ENCODE measurements at regions not wholly inside any gene's neighbourhood (a gene's known extent, or its start where the extent isn't known, plus 50 kb on each side); places are given as distances from the start of the nearest gene placed in this dataset.

DNA sequence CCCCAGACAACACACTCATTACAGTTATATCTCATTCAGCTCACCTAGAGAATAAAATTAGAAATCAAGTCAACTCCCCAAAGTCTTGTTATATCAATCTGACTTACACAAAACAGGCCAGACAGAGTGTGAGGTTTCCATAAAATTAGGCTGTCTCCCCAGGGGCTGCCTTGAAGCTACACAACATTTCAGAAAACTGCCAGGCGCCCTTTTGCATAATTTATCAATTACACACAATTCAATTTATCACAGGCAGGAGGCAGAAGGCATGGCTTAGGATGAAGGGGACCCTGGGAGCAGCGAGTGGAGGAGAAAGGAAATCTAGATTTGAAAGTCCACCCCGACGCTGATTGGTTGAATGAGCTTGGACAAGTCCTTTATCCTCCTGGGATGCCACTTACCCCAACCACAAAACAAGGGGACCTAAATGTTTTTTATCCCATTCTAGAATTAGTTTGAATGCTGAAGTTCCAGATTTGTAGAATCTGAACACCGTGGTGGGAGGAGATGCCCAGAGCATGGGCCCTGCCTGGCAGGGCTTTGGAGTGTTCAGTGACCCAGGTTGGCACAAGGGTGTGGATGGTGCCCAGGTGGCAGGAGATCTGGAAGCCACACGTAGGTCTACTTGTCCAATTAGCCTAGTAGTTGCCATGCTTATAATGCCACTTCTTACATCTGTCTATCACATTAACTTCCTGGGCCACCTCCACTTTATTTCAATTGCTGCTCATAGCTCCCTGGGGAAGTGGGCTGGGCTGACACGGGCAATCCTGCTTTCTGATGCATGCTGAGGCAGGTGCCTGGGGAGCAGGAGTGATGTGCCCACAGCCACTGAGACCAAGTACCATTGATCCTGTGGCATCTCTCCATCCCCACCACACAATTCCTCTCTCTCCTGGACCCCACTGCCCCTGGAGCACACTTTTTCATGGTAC, 119.8 kb upstream of the TLE3 start:
- no peaks in the 10 kb centered on the region for H3K4me1 Mint-ChIP-seq (ENCODE audit: low read depth)
- H3K27ac Mint-ChIP-seq = no peak overlapping the region
- H3K27me3 Mint-ChIP-seq (ENCODE audit: low read depth) = peaks cover 26% of the 10 kb centered on the region
- H3K36me3 Mint-ChIP-seq (ENCODE audit: low read depth) = no peaks in the 10 kb centered on the region
- no peak overlapping the region for H3K4me3 Mint-ChIP-seq
- H3K9me3 Mint-ChIP-seq = no peaks in the 10 kb centered on the region

DNA sequence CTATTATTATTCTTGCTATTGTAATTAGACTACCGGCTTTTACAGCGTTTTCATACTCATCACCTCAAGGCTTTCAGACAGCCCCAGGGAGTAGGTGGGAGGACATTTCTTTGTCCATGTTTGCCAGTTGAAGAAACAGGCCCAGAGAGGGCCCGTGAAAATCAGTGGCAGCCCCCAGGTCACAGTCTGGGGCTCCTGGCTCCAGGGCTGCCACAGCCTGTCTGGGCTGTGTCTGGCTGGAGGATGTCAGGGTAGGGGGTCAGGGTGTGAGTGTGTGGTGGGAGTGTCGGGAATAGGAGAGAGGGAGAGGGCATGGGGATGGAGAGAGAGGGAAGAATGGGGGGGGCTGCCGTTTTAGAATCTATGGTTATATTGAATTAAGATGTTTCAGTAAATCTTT, 118.2 kb upstream of the TLE3 start:
- peaks cover 29% of the 10 kb centered on the region for H3K27me3 Mint-ChIP-seq (ENCODE audit: low read depth)
- no peaks in the 10 kb centered on the region for H3K36me3 Mint-ChIP-seq (ENCODE audit: low read depth)
- no peaks in the 10 kb centered on the region for H3K4me1 Mint-ChIP-seq (ENCODE audit: low read depth)
- no peak overlapping the region for H3K27ac Mint-ChIP-seq
- H3K9me3 Mint-ChIP-seq = no peaks in the 10 kb centered on the region
- H3K4me3 Mint-ChIP-seq = no peak overlapping the region

- no peaks in the 10 kb centered on the region for H3K36me3 Mint-ChIP-seq (ENCODE audit: low read depth)
Observed at GRCh38 chr15:70214941-70215635, 117.4 kb upstream of the TLE3 start.

GRCh38 chr15:70214276-70214675, 116.6 kb upstream of the TLE3 start:
- H3K4me1 Mint-ChIP-seq (ENCODE audit: low read depth) = no peaks in the 10 kb centered on the region
- no peaks in the 10 kb centered on the region for H3K36me3 Mint-ChIP-seq (ENCODE audit: low read depth)
- peaks cover 37% of the 10 kb centered on the region for H3K27me3 Mint-ChIP-seq (ENCODE audit: low read depth)
- no peak overlapping the region for H3K27ac Mint-ChIP-seq
- H3K9me3 Mint-ChIP-seq = no peaks in the 10 kb centered on the region
- no peak overlapping the region for H3K4me3 Mint-ChIP-seq

More at GRCh38 chr15:70214941-70215635, 117.4 kb upstream of the TLE3 start:
- no peaks in the 10 kb centered on the region for H3K9me3 Mint-ChIP-seq
- no peaks in the 10 kb centered on the region for H3K4me1 Mint-ChIP-seq (ENCODE audit: low read depth)
- H3K4me3 Mint-ChIP-seq = no peak overlapping the region
- H3K27me3 Mint-ChIP-seq (ENCODE audit: low read depth) = peaks cover 30% of the 10 kb centered on the region
- no peak overlapping the region for H3K27ac Mint-ChIP-seq

DNA sequence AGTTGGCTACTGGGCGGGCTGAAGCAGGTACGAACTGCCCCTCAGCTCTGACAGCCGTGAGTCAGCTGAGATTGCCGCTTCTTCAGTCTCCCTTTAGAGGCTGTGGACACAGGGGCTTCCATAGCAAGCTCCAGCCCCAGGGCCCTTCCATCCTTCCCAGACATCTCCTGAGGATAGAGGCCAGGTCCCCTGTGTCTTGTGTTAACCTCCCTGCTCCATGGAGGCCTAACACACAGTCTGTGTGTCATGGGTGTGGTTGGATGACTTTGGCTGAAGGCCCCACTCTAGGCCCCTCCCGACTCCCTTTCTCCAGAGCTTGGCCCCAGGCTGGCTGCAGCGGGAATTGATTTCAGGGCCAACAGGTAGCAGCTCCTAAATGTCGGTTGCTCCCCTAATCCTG, 116.1 kb upstream of the TLE3 start:
- Mint-ChIP-seq H3K9me3 (no peaks in the 10 kb centered on the region), H3K27ac (no peak overlapping the region), H3K4me3 (no peak overlapping the region), H3K36me3 (ENCODE audit: low read depth) (no peaks in the 10 kb centered on the region), H3K27me3 (ENCODE audit: low read depth) (peaks cover 35% of the 10 kb centered on the region), H3K4me1 (ENCODE audit: low read depth) (no peaks in the 10 kb centered on the region)

DNA sequence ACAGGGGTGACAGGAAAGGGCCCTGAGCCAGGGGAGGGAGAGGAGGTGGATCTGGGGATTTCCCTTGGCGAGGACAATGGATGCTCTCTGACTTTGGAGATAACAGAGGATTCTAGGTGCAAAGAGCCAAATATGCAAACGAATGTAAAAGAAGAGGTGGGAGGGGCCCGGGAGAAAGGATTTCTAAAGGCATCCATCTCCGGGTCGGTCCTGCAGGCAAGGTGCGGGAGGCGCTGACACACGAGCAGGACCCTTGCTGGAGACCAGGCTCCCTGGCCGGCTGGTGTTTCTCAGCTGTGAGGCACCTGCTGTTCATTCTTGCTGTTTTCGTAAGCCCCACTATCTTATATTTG, 115.2 kb upstream of the TLE3 start:
- H3K27ac Mint-ChIP-seq = no peak overlapping the region
- no peaks in the 10 kb centered on the region for H3K9me3 Mint-ChIP-seq
- no peaks in the 10 kb centered on the region for H3K4me1 Mint-ChIP-seq (ENCODE audit: low read depth)
- no peak overlapping the region for H3K4me3 Mint-ChIP-seq
- no peaks in the 10 kb centered on the region for H3K36me3 Mint-ChIP-seq (ENCODE audit: low read depth)
- peaks cover 37% of the 10 kb centered on the region for H3K27me3 Mint-ChIP-seq (ENCODE audit: low read depth)

GRCh38 chr15:70212286-70212962, 114.7 kb upstream of the TLE3 start:
- Mint-ChIP-seq H3K9me3 (no peaks in the 10 kb centered on the region), H3K4me3 (no peak overlapping the region), H3K27ac (no peak overlapping the region), H3K27me3 (ENCODE audit: low read depth) (peaks cover 36% of the 10 kb centered on the region), H3K4me1 (ENCODE audit: low read depth) (no peaks in the 10 kb centered on the region), H3K36me3 (ENCODE audit: low read depth) (no peaks in the 10 kb centered on the region)

- Mint-ChIP-seq H3K9me3 (no peaks in the 10 kb centered on the region), H3K36me3 (ENCODE audit: low read depth) (no peaks in the 10 kb centered on the region), H3K27ac (no peak overlapping the region), H3K4me1 (ENCODE audit: low read depth) (no peaks in the 10 kb centered on the region), H3K27me3 (ENCODE audit: low read depth) (peaks cover 44% of the 10 kb centered on the region), H3K4me3 (no peak overlapping the region)
Observed at GRCh38 chr15:70210528-70210927, 112.8 kb upstream of the TLE3 start.

GRCh38 chr15:70210076-70210475, 112.4 kb upstream of the TLE3 start:
- H3K4me3 Mint-ChIP-seq = no peak overlapping the region
- H3K36me3 Mint-ChIP-seq (ENCODE audit: low read depth) = no peaks in the 10 kb centered on the region
- no peaks in the 10 kb centered on the region for H3K9me3 Mint-ChIP-seq
- H3K27ac Mint-ChIP-seq = no peak overlapping the region
- peaks cover 44% of the 10 kb centered on the region for H3K27me3 Mint-ChIP-seq (ENCODE audit: low read depth)
- no peaks in the 10 kb centered on the region for H3K4me1 Mint-ChIP-seq (ENCODE audit: low read depth)

GRCh38 chr15:70209499-70209898, 111.8 kb upstream of the TLE3 start:
- Mint-ChIP-seq H3K4me3 (no peak overlapping the region), H3K27ac (no peak overlapping the region), H3K36me3 (ENCODE audit: low read depth) (no peaks in the 10 kb centered on the region), H3K4me1 (ENCODE audit: low read depth) (no peaks in the 10 kb centered on the region), H3K27me3 (ENCODE audit: low read depth) (peaks cover 47% of the 10 kb centered on the region), H3K9me3 (no peaks in the 10 kb centered on the region)

- Mint-ChIP-seq H3K4me3 (no peak overlapping the region), H3K36me3 (ENCODE audit: low read depth) (no peaks in the 10 kb centered on the region), H3K27ac (no peak overlapping the region), H3K4me1 (ENCODE audit: low read depth) (no peaks in the 10 kb centered on the region), H3K9me3 (no peaks in the 10 kb centered on the region), H3K27me3 (ENCODE audit: low read depth) (peaks cover 43% of the 10 kb centered on the region)
Observed at GRCh38 chr15:70208332-70208731, 110.6 kb upstream of the TLE3 start.

DNA sequence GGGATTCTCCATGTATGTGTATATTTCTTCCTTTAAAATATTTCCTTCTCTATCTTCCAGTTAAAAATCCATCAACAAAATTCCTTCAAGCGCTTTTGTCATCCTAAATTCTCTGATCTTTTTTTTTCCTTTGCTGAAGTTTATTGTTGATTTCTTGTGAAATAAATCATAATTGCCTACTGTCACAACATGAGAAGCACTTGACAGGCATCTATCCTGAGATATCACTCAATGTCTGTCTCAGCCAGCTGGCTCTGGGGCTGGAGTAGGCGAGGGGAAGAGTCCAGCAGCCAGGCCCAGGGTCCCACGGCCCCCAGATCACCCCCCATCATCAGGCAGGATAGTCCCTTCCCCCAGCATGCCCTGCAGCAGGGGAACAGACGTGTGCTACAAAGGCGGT, 109.0 kb upstream of the TLE3 start:
- peaks cover 43% of the 10 kb centered on the region for H3K27me3 Mint-ChIP-seq (ENCODE audit: low read depth)
- H3K36me3 Mint-ChIP-seq (ENCODE audit: low read depth) = no peaks in the 10 kb centered on the region
- no peak overlapping the region for H3K27ac Mint-ChIP-seq
- no peak overlapping the region for H3K4me3 Mint-ChIP-seq
- H3K9me3 Mint-ChIP-seq = no peaks in the 10 kb centered on the region
- H3K4me1 Mint-ChIP-seq (ENCODE audit: low read depth) = no peaks in the 10 kb centered on the region

DNA sequence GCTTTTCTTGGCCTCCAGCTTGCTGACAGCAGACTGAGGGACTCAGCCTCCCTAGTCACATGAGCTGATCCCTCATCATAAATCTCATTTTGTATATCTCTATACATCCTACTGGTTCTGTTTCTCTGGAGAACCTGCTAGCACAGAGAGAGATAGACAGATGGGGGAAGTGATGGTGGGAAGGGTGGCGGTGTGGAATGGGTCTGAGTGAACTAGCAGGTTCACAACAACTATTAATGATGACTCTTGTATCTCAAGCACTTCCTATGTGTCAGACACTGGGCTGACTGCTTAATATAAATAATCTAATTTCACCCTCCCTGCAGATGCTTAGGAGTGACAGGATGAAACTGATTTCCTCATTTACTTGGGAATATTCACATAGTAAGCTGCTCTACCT, 106.9 kb upstream of the TLE3 start:
- peaks cover 27% of the 10 kb centered on the region for H3K27me3 Mint-ChIP-seq (ENCODE audit: low read depth)
- H3K36me3 Mint-ChIP-seq (ENCODE audit: low read depth) = no peaks in the 10 kb centered on the region
- no peaks in the 10 kb centered on the region for H3K9me3 Mint-ChIP-seq
- H3K4me1 Mint-ChIP-seq (ENCODE audit: low read depth) = no peaks in the 10 kb centered on the region
- H3K4me3 Mint-ChIP-seq = no peak overlapping the region
- H3K27ac Mint-ChIP-seq = no peak overlapping the region

- no peak overlapping the region for H3K27ac Mint-ChIP-seq
- H3K4me3 Mint-ChIP-seq = no peak overlapping the region
- H3K36me3 Mint-ChIP-seq (ENCODE audit: low read depth) = no peaks in the 10 kb centered on the region
- no peaks in the 10 kb centered on the region for H3K4me1 Mint-ChIP-seq (ENCODE audit: low read depth)
- no peaks in the 10 kb centered on the region for H3K9me3 Mint-ChIP-seq
- peaks cover 23% of the 10 kb centered on the region for H3K27me3 Mint-ChIP-seq (ENCODE audit: low read depth)
Observed at GRCh38 chr15:70203981-70204560, 106.4 kb upstream of the TLE3 start.
